ENCODE measurements at regions not wholly inside any gene's neighbourhood (a gene's known extent, or its start where the extent isn't known, plus 50 kb on each side); places are given as distances from the start of the nearest gene placed in this dataset.
"Not testable (repeated sequence)": the region's sequence is repeated elsewhere in the genome, so short reads cannot be mapped to it uniquely, and the experiment has no call there.

DNA sequence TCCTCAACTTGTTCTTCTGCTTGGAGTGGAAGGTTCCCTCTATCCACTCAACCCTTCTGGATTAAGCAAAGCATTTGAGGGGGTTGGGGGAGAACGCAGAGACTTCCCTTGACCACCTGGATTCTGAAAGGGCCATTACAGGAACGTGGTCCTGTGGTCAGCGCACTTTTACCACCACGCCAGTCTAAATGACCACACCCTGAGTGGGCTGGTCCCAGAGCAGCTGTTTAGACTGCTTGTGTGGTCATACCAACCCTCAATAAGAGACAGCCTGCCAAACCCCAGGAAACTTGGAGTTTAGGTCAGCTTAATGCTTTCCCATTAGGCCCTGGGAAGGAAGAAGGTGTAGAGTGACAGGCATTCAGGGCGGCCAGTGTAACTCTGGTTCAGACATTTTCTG, 165.5 kb upstream of the ATP2B1 start:
- no peak for DNase-seq
- Histone ChIP-seq H3K4me3 (no peak overlapping the region), H3K4me1 (peaks cover 0 to 7% (median 0%) of the 10 kb centered on the region in 4 donors), H3K27ac (no peak overlapping the region), H3K9me3 (peaks cover 0 to 9% (median 0%) of the 10 kb centered on the region in 4 donors), H3K36me3 (no peaks in the 10 kb centered on the region), H3K27me3 (no peaks in the 10 kb centered on the region)
- TF ChIP-seq EP300 (IDR thresholded peaks at IDR 0.05): no peak
- no peak for TF ChIP-seq POLR2AphosphoS5 (IDR thresholded peaks at IDR 0.05)
- no peak for TF ChIP-seq POLR2A (IDR thresholded peaks at IDR 0.05)
- TF ChIP-seq, protein P1, sequence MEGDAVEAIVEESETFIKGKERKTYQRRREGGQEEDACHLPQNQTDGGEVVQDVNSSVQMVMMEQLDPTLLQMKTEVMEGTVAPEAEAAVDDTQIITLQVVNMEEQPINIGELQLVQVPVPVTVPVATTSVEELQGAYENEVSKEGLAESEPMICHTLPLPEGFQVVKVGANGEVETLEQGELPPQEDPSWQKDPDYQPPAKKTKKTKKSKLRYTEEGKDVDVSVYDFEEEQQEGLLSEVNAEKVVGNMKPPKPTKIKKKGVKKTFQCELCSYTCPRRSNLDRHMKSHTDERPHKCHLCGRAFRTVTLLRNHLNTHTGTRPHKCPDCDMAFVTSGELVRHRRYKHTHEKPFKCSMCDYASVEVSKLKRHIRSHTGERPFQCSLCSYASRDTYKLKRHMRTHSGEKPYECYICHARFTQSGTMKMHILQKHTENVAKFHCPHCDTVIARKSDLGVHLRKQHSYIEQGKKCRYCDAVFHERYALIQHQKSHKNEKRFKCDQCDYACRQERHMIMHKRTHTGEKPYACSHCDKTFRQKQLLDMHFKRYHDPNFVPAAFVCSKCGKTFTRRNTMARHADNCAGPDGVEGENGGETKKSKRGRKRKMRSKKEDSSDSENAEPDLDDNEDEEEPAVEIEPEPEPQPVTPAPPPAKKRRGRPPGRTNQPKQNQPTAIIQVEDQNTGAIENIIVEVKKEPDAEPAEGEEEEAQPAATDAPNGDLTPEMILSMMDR (IDR thresholded peaks at IDR 0.05): no peak
- WGBS, 5 donors: 80 to 97% (median 88%) methylated on average over 5 of the region's 5 CpGs
- intact Hi-C loops (cut with DNase I; ENCODE audit: low total_unique reads): no loop called here

DNA sequence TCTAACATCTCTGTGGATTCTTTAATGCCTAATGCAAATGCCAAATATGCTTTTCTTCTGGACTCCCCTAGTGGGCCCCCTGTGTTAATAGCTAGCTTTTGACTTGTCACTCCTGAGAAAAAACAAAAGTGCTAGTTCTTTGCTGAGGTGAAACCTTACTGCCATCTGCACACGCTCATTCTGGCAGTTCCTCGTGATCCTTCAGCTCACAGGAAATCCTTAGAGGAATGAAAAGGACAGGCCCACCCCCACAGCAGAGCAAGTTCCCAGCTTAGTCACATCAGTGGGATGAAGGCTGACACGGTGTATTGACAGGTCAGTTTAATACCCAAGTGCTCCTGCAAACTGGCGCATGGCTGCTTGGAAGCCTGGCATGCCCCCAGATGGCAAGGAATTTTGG, 165.1 kb upstream of the ATP2B1 start:
- intact Hi-C loops (cut with DNase I; ENCODE audit: low total_unique reads): no loop called here
- Histone ChIP-seq H3K4me1 (peaks cover 0 to 7% (median 0%) of the 10 kb centered on the region in 4 donors), H3K4me3 (no peak overlapping the region), H3K36me3 (no peaks in the 10 kb centered on the region), H3K27me3 (no peaks in the 10 kb centered on the region), H3K27ac (no peak overlapping the region), H3K9me3 (peaks cover 0 to 9% (median 0%) of the 10 kb centered on the region in 4 donors)
- DNase-seq: peak in 1 of 2 donors; percentile 65
- 54 to 72% (median 67%) methylated on average over 4 of the region's 4 CpGs for WGBS, 5 donors
- TF ChIP-seq, protein P1 (IDR thresholded peaks at IDR 0.05): no peak
- TF ChIP-seq POLR2AphosphoS5 (IDR thresholded peaks at IDR 0.05) (no peak), POLR2A (IDR thresholded peaks at IDR 0.05) (no peak), EP300 (IDR thresholded peaks at IDR 0.05) (no peak)

DNA sequence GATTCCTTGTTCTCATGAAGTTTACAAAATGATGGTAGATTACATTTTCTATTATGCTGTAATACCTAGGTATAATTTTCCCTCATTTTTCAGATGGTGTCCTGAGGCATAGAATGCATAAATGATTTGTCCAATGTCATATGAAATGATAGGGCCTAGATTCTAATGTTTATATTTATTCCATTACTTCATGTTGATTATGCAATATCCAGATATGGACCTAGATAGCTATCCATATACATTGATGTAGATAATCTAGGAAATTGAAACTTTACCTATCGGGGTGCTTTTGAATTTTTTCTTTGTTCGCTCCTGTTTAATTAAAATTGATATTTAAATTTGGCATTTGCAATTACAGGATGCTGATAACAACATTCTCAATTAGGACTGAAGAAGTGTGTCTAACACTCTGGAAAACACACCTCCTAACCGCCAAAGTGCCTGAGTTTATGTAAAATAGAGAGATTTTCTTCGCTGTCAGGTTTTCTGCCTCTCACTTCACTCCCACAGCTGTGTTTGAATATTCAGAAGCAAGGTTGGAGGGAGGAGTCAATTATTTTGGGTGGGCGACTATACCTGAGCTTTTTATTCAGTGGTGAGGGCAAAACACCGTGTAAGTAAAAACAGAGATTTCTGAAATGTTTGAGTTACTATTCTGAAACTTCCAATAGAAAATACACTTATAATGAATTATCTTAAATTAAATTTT, 164.4 kb upstream of the ATP2B1 start:
- no peak for DNase-seq
- peaks cover 0 to 7% (median 0%) of the 10 kb centered on the region in 4 donors for H3K4me1 ChIP-seq
- TF ChIP-seq EP300 (IDR thresholded peaks at IDR 0.05) (no peak), POLR2AphosphoS5 (IDR thresholded peaks at IDR 0.05) (no peak), POLR2A (IDR thresholded peaks at IDR 0.05) (no peak)
- TF ChIP-seq, protein P1 (IDR thresholded peaks at IDR 0.05): no peak
- no peaks in the 10 kb centered on the region for H3K36me3 ChIP-seq
- intact Hi-C loops (cut with DNase I; ENCODE audit: low total_unique reads): no loop called here
- H3K27me3 ChIP-seq: no peaks in the 10 kb centered on the region
- H3K4me3 ChIP-seq: no peak overlapping the region
- H3K27ac ChIP-seq: no peak overlapping the region
- 76 to 96% (median 83%) methylated on average over 6 of the region's 6 CpGs for WGBS, 5 donors
- H3K9me3 ChIP-seq: peaks cover 0 to 9% (median 0%) of the 10 kb centered on the region in 4 donors

DNA sequence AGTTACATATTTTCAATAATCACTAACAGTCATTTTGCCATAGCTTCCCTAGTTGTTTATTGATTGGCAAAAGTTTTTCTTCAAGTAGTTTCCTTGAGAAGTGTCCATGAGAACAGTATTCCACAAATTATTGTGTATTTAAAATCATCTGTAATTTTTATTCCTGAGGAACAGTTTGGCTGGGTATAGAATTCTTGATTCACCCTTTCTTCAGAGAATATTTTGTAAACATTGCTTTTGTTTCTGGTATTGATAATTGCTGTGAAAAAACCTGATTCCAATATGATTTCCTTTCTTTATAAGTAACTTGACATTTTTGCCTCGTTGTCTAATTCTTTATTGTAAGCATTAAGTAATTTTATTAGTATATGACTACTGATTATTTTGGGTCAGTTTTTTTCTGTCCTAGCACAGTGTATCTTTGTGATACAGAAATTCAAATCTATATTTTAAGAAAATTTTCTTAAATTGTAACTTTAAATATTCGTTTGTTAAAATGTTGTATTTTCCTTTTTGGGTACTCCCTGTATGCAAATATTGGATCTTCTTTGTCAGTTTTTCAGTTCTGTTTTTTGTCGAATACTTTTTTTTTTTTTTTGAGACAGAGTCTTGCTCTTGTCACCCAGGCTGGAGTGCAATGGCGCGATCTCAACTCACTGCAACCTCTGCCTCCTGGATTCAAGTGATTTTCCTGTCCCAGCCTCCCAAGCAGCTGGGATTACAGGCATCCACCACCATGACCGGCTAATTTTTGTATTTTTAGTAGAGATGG, 162.0 kb upstream of the ATP2B1 start:
- no peaks in the 10 kb centered on the region for H3K36me3 ChIP-seq

DNA sequence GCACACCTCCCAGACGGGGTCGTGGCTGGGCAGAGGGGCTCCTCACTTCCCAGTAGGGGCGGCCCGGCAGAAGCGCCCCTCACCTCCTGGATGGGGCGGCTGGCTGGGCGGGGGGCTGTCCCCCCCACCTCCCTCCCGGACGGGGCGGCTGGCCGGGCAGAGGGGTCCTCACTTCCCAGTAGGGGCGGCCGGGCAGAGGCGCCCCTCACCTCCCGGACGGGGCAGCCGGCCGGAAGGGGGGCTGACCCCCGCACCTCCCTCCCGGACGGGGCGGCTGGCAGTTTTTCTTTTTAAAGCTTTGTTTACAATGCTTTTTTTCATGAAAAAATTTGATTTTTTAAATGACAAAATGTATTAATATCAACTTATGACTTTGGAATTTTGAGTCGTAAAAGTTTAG, 159.0 kb upstream of the ATP2B1 start:
- H3K4me3 ChIP-seq; H3K4me1 ChIP-seq; intact Hi-C loops (cut with DNase I; ENCODE audit: low total_unique reads); H3K36me3 ChIP-seq; H3K27me3 ChIP-seq; H3K9me3 ChIP-seq; DNase-seq; H3K27ac ChIP-seq: not testable (repeated sequence)
- 92 to 99% (median 97%) methylated on average over 12 to 21 of the region's 23 CpGs for WGBS, 5 donors

More for the DNA sequence above, 162.0 kb upstream of the ATP2B1 start:
- no peak for DNase-seq
- TF ChIP-seq EP300 (IDR thresholded peaks at IDR 0.05): no peak
- TF ChIP-seq POLR2AphosphoS5 (IDR thresholded peaks at IDR 0.05): no peak
- no peak for TF ChIP-seq POLR2A (IDR thresholded peaks at IDR 0.05)
- TF ChIP-seq, protein P1 (IDR thresholded peaks at IDR 0.05): no peak
- Histone ChIP-seq H3K4me3 (no peak overlapping the region), H3K9me3 (peaks cover 0 to 9% (median 0%) of the 10 kb centered on the region in 4 donors), H3K27me3 (no peaks in the 10 kb centered on the region), H3K27ac (no peak overlapping the region), H3K4me1 (peaks cover 0 to 7% (median 0%) of the 10 kb centered on the region in 4 donors)
- 73 to 88% (median 78%) methylated on average over 6 of the region's 6 CpGs for WGBS, 5 donors
- intact Hi-C loops (cut with DNase I; ENCODE audit: low total_unique reads): no loop called here

Data from stomach (tissue), 8 donors.